Ishikawa (cell line): ENCODE measurements at regions not wholly inside any gene's neighbourhood (a gene's known extent, or its start where the extent isn't known, plus 50 kb on each side); places are given as distances from the start of the nearest gene placed in this dataset.

Source experiments
- CEBPB ChIP-seq: IDR thresholded peaks from 2 replicates; pipeline ENCODE4 v1.6.1; 2012
- CREB1 ChIP-seq: IDR thresholded peaks from 2 replicates; pipeline ENCODE4 v1.6.1; 2012; ENCODE audit warnings: low read depth
- EGR1 ChIP-seq: IDR thresholded peaks from 2 replicates; pipeline ENCODE4 v1.6.1; 2012
- EP300 ChIP-seq: IDR thresholded peaks from 2 replicates; pipeline ENCODE4 v1.6.1; 2012; ENCODE audit warnings: borderline replicate concordance
- FOXM1 ChIP-seq: IDR thresholded peaks from 2 replicates; pipeline ENCODE4 v1.6.1; 2012; ENCODE audit warnings: low read depth, borderline replicate concordance
- NFIC ChIP-seq: IDR thresholded peaks from 2 replicates; pipeline ENCODE4 v1.6.1; 2012
- RAD21 ChIP-seq: IDR thresholded peaks from 2 replicates; pipeline ENCODE4 v1.6.1; 2012; ENCODE audit warnings: low read depth
- TAF1 ChIP-seq: IDR thresholded peaks from 2 replicates; pipeline ENCODE4 v1.6.1; 2012; ENCODE audit warnings: low read depth, mild to moderate bottlenecking
- TCF12 ChIP-seq: IDR thresholded peaks from 2 replicates; pipeline ENCODE4 v1.6.1; 2012; ENCODE audit warnings: low read depth
- TEAD4 ChIP-seq: IDR thresholded peaks from 2 replicates; pipeline ENCODE4 v1.6.1; 2012
- YY1 ChIP-seq: IDR thresholded peaks from 2 replicates; pipeline ENCODE4 v1.6.1; 2012; ENCODE audit warnings: low read depth
- ZBTB7A ChIP-seq: IDR thresholded peaks from 2 replicates; pipeline ENCODE4 v1.6.1; 2012; ENCODE audit warnings: low read depth
- TF ChIP-seq, protein P1 (sequence below): IDR thresholded peaks from 2 replicates; pipeline ENCODE4 v1.6.1; 2012; ENCODE audit warnings: low read depth, mild to moderate bottlenecking
- TF ChIP-seq, protein P2 (sequence below): IDR thresholded peaks from 2 replicates; pipeline ENCODE4 v1.6.1; 2012
- TF ChIP-seq, protein P3 (sequence below): IDR thresholded peaks from 2 replicates; pipeline ENCODE4 v1.6.1; 2012

DNA sequence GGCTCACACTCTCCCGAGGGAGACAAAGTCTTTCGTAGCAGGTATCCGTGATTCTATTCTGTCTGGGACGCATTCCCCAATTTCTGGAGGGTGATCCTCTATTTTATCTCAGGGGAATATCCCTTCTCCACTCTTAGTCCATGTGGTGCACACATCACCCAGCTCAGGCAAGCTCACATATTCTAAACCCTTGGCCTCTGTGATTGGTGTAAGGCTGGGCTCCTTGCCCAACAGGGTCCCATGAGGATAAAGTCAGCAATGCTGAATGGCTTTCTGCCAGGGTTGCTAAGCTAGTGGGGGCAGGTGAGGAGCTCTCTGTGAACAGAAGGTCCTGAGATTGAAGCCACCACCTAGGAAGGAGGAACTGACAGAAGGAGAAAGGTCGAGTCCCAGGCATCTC lies 137.2 kb downstream of the CDH26 start:
- no peak for TF ChIP-seq ZBTB7A
- TF ChIP-seq EP300, result no peak
- TF ChIP-seq, protein P1, sequence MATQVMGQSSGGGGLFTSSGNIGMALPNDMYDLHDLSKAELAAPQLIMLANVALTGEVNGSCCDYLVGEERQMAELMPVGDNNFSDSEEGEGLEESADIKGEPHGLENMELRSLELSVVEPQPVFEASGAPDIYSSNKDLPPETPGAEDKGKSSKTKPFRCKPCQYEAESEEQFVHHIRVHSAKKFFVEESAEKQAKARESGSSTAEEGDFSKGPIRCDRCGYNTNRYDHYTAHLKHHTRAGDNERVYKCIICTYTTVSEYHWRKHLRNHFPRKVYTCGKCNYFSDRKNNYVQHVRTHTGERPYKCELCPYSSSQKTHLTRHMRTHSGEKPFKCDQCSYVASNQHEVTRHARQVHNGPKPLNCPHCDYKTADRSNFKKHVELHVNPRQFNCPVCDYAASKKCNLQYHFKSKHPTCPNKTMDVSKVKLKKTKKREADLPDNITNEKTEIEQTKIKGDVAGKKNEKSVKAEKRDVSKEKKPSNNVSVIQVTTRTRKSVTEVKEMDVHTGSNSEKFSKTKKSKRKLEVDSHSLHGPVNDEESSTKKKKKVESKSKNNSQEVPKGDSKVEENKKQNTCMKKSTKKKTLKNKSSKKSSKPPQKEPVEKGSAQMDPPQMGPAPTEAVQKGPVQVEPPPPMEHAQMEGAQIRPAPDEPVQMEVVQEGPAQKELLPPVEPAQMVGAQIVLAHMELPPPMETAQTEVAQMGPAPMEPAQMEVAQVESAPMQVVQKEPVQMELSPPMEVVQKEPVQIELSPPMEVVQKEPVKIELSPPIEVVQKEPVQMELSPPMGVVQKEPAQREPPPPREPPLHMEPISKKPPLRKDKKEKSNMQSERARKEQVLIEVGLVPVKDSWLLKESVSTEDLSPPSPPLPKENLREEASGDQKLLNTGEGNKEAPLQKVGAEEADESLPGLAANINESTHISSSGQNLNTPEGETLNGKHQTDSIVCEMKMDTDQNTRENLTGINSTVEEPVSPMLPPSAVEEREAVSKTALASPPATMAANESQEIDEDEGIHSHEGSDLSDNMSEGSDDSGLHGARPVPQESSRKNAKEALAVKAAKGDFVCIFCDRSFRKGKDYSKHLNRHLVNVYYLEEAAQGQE, result no peak
- TF ChIP-seq TAF1, result no peak
- no peak for TF ChIP-seq CEBPB
- no peak for TF ChIP-seq TEAD4

DNA sequence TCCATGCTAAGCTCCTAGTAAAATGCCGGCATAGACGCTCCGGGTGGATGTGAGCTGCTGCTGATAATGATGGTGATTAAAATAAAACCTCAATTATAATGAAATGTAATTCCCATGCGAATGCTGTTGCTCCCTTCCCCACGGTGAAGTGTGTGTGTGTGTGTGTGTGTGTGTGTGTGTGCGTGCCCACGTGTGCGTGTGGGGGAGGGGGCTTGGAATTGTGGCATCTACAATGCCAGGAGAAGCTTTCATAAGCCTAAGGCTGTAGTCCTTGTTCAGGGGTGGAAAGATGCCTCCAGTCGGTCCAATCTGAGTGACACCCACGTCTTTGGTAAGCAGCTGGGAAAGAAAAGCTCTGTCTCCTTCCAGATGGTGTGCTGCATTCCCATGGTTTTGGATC lies 137.9 kb downstream of the CDH26 start:
- TF ChIP-seq, protein P2, sequence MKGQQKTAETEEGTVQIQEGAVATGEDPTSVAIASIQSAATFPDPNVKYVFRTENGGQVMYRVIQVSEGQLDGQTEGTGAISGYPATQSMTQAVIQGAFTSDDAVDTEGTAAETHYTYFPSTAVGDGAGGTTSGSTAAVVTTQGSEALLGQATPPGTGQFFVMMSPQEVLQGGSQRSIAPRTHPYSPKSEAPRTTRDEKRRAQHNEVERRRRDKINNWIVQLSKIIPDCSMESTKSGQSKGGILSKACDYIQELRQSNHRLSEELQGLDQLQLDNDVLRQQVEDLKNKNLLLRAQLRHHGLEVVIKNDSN, result no peak

DNA sequence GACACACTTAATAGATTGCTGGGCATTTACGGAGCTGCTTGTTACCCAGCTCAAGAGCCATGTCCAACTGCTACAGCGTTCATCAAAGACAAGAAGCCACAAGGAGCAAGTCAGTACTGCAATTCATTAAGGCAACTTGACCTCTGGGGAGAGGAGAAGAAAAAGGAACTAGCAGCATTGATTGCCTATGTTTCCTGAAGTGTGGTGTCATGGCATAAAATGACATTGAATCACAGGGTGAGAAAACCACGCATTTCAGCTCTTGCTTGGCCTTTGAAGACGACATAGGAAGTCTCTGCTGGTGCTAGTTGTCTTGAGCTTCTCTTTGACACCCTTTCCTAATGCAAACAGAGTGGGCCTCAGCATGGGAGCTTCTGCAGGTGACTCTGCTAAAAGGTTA lies 139.1 kb downstream of the CDH26 start:
- TF ChIP-seq TCF12 (no peak), YY1 (no peak), CEBPB (no peak), CREB1 (no peak), ZBTB7A (no peak), EGR1 (no peak), NFIC (no peak), TAF1 (no peak), TEAD4 (no peak)
- TF ChIP-seq, protein P1, result no peak
- TF ChIP-seq, protein P3, sequence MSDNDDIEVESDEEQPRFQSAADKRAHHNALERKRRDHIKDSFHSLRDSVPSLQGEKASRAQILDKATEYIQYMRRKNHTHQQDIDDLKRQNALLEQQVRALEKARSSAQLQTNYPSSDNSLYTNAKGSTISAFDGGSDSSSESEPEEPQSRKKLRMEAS, result no peak
- TF ChIP-seq, protein P2, result no peak

DNA sequence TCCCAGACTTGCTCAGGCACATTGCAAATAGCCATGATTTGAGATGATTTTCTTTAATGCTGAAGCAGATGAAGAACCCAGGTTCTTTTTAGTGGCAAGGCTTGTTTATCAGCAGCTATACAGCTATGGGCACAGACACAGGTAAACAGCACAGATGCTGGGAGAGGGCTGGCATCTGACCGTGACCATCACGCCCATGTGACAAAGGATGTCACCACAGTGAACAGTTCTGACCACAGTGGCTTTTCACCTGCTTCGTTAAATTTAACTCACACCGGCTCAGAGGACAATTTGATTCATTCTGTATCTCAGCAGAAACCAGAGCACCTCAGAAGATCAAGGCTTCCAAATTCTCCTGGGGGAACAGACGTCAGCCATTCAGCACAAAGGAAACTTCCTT lies 142.6 kb downstream of the CDH26 start:
- TF ChIP-seq TCF12 (no peak), RAD21 (no peak), FOXM1 (no peak), EP300 (no peak), YY1 (no peak)
- TF ChIP-seq, protein P3, result no peak
- TF ChIP-seq, protein P1, result no peak

DNA sequence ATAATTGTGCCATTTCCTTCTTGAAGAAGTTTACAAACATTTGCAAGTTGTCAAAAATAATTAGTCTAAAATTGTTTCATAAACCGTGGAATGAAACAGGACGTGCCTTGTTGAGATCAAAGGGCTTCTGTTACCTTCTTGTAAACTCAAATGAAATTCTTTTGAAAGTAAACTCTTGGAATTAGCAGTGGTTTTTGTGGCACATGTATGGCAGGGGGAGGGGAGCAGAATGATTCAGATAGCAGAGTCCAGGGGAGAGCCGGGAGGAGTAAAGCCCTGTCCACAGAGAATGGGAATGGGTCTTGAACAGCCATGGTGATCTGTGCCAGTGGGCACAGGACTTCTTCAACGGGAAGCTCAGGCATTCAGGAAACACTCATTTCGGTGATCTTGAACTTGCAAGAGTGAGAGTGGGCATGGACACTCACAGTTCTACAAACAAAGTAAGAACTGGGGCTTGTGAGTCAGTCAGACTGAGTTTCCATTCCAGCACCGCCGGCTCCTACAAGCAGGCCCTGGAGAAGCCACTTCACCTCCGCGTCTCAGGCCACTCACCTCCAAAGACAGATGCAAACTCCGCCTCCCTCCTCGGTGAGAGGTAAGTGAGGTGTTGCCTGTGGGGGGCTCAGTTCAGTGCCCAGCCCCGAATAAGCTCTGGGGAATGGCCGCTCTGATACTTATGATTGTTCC lies 143.1 kb downstream of the CDH26 start:
- no peak for TF ChIP-seq CREB1
- no peak for TF ChIP-seq FOXM1
- TF ChIP-seq CEBPB, result no peak
- TF ChIP-seq, protein P1, result no peak
- TF ChIP-seq, protein P2, result no peak
- no peak for TF ChIP-seq RAD21
- no peak for TF ChIP-seq YY1
- TF ChIP-seq TEAD4, result no peak
- TF ChIP-seq TAF1, result no peak
- no peak for TF ChIP-seq TCF12
- TF ChIP-seq, protein P3, result no peak
